K562 (cell line): ENCODE measurements at regions not wholly inside any gene's neighbourhood (a gene's known extent, or its start where the extent isn't known, plus 50 kb on each side); places are given as distances from the start of the nearest gene placed in this dataset.

ENCODE experiments used
- ATAC-seq: fragments of 200-7000 bp; cut with Tn5 transposase; 3 replicates; pipeline ENCODE4 v1.9.1; 2020; ENCODE audit warnings: moderate library complexity
- BruUV-seq: library from RNA; stranded (reverse); fragments of 400-500 nt; replicated peaks from 2 replicates; lab custom pipeline; 2021; lab: Mats Ljungman, UMichigan
- CTCF ChIA-PET: fragments of 300-600 bp; formaldehyde crosslinking; extraction: SDS; loops from one replicate; lab custom pipeline; 2021; ENCODE audit warnings: low intra/inter-chr PET ratio; lab: Yijun Ruan, JAX
- POLR2A ChIA-PET: fragments of 300-600, 350-650 bp; sonication (Branson Sonifier 250); formaldehyde crosslinking; extraction: SDS; loops from one replicate; lab custom pipeline; 2021; ENCODE audit warnings: antibody characterized with exemption, inconsistent platforms; lab: Yijun Ruan, JAX
- DNase-seq, 4 experiments: peaks; one replicate each; pipeline versions ENCODE4 v3.0.0 to v3.0.0-alpha.2; 2011 to 2018; ENCODE audit warnings: low spot score in 3 of 4, mixed read lengths in 3 of 4; ENCODE audit errors: extremely low read depth in 1 of 4
- FAIRE-seq: peaks from 2 replicates; lab custom pipeline; 2011; peaks lifted over from hg19 to GRCh38; lab: Jason Lieb, UNC
- H2AFZ ChIP-seq: 2 replicates; pipeline ENCODE4 v1.6.0; 2011; ENCODE audit warnings: low read depth, low read length, control low read depth, inconsistent platforms
- H3K27ac ChIP-seq: fragments of 200-600 bp; 3 replicates; pipeline ENCODE4 v1.8.0; 2011; ENCODE audit warnings: low read depth, mild to moderate bottlenecking, control low read depth, inconsistent platforms, low read length, moderate library complexity, mixed read lengths; ENCODE audit errors: extremely low read depth
- H3K27me3 ChIP-seq, 2 experiments: fragments of 300-600 bp in 1 of 2; 2 replicates in 1 of 2; 3 replicates in 1 of 2; pipeline versions ENCODE4 v1.6.0 to v1.8.0; 2011; ENCODE audit warnings: inconsistent platforms in 2 of 2, low read length in 2 of 2, mild to moderate bottlenecking in 1 of 2, mixed read lengths in 1 of 2, moderate library complexity in 1 of 2; ENCODE audit not compliant: control insufficient read depth in 2 of 2, insufficient read depth in 2 of 2
- H3K36me3 ChIP-seq: fragments of 300-600 bp; 3 replicates; pipeline ENCODE4 v1.8.0; 2011; ENCODE audit warnings: mild to moderate bottlenecking, low read length, inconsistent platforms; ENCODE audit not compliant: control insufficient read depth, insufficient read depth
- H3K4me1 ChIP-seq, 2 experiments: fragments of 200-600 bp in 1 of 2; replicated peaks in 1 of 2; 2 replicates in 1 of 2; 3 replicates in 1 of 2; pipeline versions ENCODE4 v1.5.1 to v1.8.0; 2011; ENCODE audit warnings: inconsistent platforms in 2 of 2, low read length in 2 of 2, mild to moderate bottlenecking in 1 of 2, mixed read lengths in 1 of 2, moderate library complexity in 1 of 2; ENCODE audit not compliant: control insufficient read depth in 2 of 2, insufficient read depth in 2 of 2
- H3K4me2 ChIP-seq: 2 replicates; pipeline ENCODE4 v1.6.1; 2011; ENCODE audit warnings: low read length, control low read depth, inconsistent platforms, mixed read lengths; ENCODE audit not compliant: insufficient read depth
- H3K4me3 ChIP-seq: fragments of 200-600 bp; sonication (generic), shearing (Covaris generic); 2 replicates; pipeline ENCODE4 v1.5.1; 2016; ENCODE audit warnings: control low read depth, inconsistent platforms
- H3K79me2 ChIP-seq: fragments of 200-600 bp; 3 replicates; pipeline ENCODE4 v1.8.0; 2011; ENCODE audit warnings: low read length, inconsistent platforms; ENCODE audit not compliant: control insufficient read depth, insufficient read depth
- H3K9ac ChIP-seq, 2 experiments: 2 replicates each; pipeline versions ENCODE4 v1.6.0 to v1.6.1; 2011; ENCODE audit warnings: low read depth in 2 of 2, low read length in 2 of 2, control low read depth in 1 of 2, inconsistent platforms in 1 of 2, mild to moderate bottlenecking in 1 of 2, mixed read lengths in 1 of 2; ENCODE audit not compliant: insufficient read depth in 1 of 2
- H3K9me1 ChIP-seq: one replicate; pipeline ENCODE4 v1.6.0; 2011; ENCODE audit warnings: inconsistent platforms, mild to moderate bottlenecking, low read length, moderate library complexity; ENCODE audit not compliant: control insufficient read depth, insufficient read depth
- H3K9me3 ChIP-seq: replicated peaks from 2 replicates; pipeline ENCODE4 v1.5.1; 2011; ENCODE audit warnings: low read depth, low read length, inconsistent platforms; ENCODE audit not compliant: control insufficient read depth, insufficient read depth
- H4K20me1 ChIP-seq: replicated peaks from 2 replicates; pipeline ENCODE4 v1.6.1; 2011; ENCODE audit warnings: low read length, inconsistent platforms, mixed read lengths; ENCODE audit not compliant: control insufficient read depth, insufficient read depth
- BCOR ChIP-seq: fragments of 450-650 bp; IDR thresholded peaks from 2 replicates; pipeline ENCODE4 v1.6.1; 2016
- CCAR2 ChIP-seq: fragments of 200-400 bp; formaldehyde crosslinking; IDR thresholded peaks from 2 replicates; pipeline ENCODE4 v1.6.1; 2017; ENCODE audit warnings: mild to moderate bottlenecking, low read depth, low read length
- CREB1 ChIP-seq, 2 experiments: sonication (generic) in 1 of 2; formaldehyde crosslinking in 1 of 2; IDR thresholded peaks; 2 replicates each; pipeline versions ENCODE4 v1.6.1 to v1.8.0; 2012 to 2022; ENCODE audit warnings: inconsistent platforms in 1 of 2, mild to moderate bottlenecking in 1 of 2, missing genetic modification reagents in 1 of 2, moderate library complexity in 1 of 2
- DACH1 ChIP-seq: fragments of 450-650 bp; IDR thresholded peaks from 2 replicates; pipeline ENCODE4 v1.6.1; 2018; ENCODE audit not compliant: partially characterized antibody
- ELK1 ChIP-seq: sonication (generic); formaldehyde crosslinking; IDR thresholded peaks from 2 replicates; pipeline ENCODE4 v1.8.1; 2022; ENCODE audit warnings: missing genetic modification reagents
- GABPA ChIP-seq: fragments of 200-800 bp; sonication (Bioruptor generic); conservative IDR thresholded peaks from 2 replicates; pipeline ENCODE4 v1.6.1; 2016; ENCODE audit warnings: low read depth, missing genetic modification characterization, missing compliant biosample characterization
- MAFK ChIP-seq: IDR thresholded peaks from 2 replicates; pipeline ENCODE4 v1.6.1; 2011; ENCODE audit warnings: low read length, improper control_type of control experiment
- MITF ChIP-seq: IDR thresholded peaks from 2 replicates; pipeline ENCODE4 v1.6.1; 2014; ENCODE audit warnings: antibody characterized with exemption
- MTA3 ChIP-seq: fragments of 450-650 bp; formaldehyde crosslinking; IDR thresholded peaks from 2 replicates; pipeline ENCODE4 v1.6.1; 2017; ENCODE audit warnings: mild to moderate bottlenecking, borderline replicate concordance
- ZBTB33 ChIP-seq: sonication (generic); formaldehyde crosslinking; IDR thresholded peaks from 2 replicates; pipeline ENCODE4 v1.8.1; 2023; ENCODE audit warnings: mild to moderate bottlenecking, missing genetic modification reagents
- ZFX ChIP-seq: sonication (generic); formaldehyde crosslinking; IDR thresholded peaks from 2 replicates; pipeline ENCODE4 v1.8.0; 2022; ENCODE audit warnings: mild to moderate bottlenecking, missing genetic modification reagents, moderate library complexity
- ZNF174 ChIP-seq: fragments of 250-450 bp; sonication (Bioruptor Pico); IDR thresholded peaks from 2 replicates; pipeline ENCODE4 v1.4.0; 2020; ENCODE audit warnings: mild to moderate bottlenecking
- ZNF212 ChIP-seq: fragments of 450-650 bp; formaldehyde crosslinking; IDR thresholded peaks from 2 replicates; pipeline ENCODE4 v1.4.0; 2020; ENCODE audit warnings: mild to moderate bottlenecking
- WGBS: fragments of 100-300 bp; shearing (Covaris generic); methylation state at CpG from one replicate; pipeline ENCODE4 v1.1.6; 2016; ENCODE audit warnings: low coverage, mixed read lengths; ENCODE audit not compliant: insufficient coverage; ENCODE audit errors: missing lambda C conversion rate; 5-methylcytosine and 5-hydroxymethylcytosine counted together
- in situ Hi-C: fragments of 300-500 bp; cut with MboI; formaldehyde crosslinking; loops from 4 replicates; pipeline ENCODE4 v1.15.0; 2018; ENCODE audit warnings: inconsistent platforms, mixed read lengths
- intact Hi-C: fragments of 100-400 bp; cut with micrococcal nuclease; formaldehyde crosslinking; loops from 2 replicates; pipeline ENCODE4 v1.14.2; 2022

- ATAC-seq = no peak
- Histone ChIP-seq H3K36me3 (no peaks in the 10 kb centered on the region), H3K9me3 (no peaks in the 10 kb centered on the region), H3K79me2 (no peaks in the 10 kb centered on the region), H3K4me3 (no peak overlapping the region), H4K20me1 (no peaks in the 10 kb centered on the region), H3K27me3 (no peaks in the 10 kb centered on the region), H3K9me1 (no peaks in the 10 kb centered on the region), H3K9ac (no peak overlapping the region), H2AFZ (no peak overlapping the region), H3K4me1 (peaks cover 27 to 28% of the 10 kb centered on the region in 2 experiments), H3K4me2 (no peak overlapping the region), H3K27ac (no peak overlapping the region)
- ChIA-PET POLR2A (no interaction called here), CTCF (interaction anchor here (0.7 kb wide), 1 partner anchor 909 kb away, joined by 3 read pairs; no protein-coding TSS in a partner anchor)
- in situ Hi-C loops (loop anchor here (25.0 kb wide), 2 partner anchors 513 to 888 kb away; partner anchors contain the start of gene XPR1), intact Hi-C loops (loop anchor here (5.0 to 10.0 kb wide), 2 partner anchors 218 to 515 kb away; partner anchors contain the start of gene XPR1)
- TF ChIP-seq CREB1 (IDR thresholded peaks at IDR 0.05) (no peak), CREB1 (CRISPR knock-in tag; IDR thresholded peaks at IDR 0.05) (0 out of 2 replicates have a peak, but pooled peaks have one; percentile 23), ZNF174 (no peak), GABPA (tag) (no peak), BCOR (no peak), CCAR2 (no peak), ZNF212 (CRISPR knock-in tag) (no peak), ELK1 (CRISPR knock-in tag) (no peak), MITF (no peak), DACH1 (peak; percentile 93), MAFK (no peak), ZFX (CRISPR knock-in tag) (peak; percentile 19; the same call in 1 of the 2 replicates), MTA3 (no peak), ZBTB33 (CRISPR knock-in tag) (0 out of 2 replicates have a peak, but pooled peaks have one; percentile 4)
- DNase-seq = no peak
- FAIRE-seq = no peak
- BruUV-seq = no TSS peak
- 47% methylated on average over 1 of the region's 1 CpG for WGBS
Measured at GRCh38 chr1:181150273-181150672, 61.8 kb downstream of the IER5 start.
